ENCODE measurements at regions not wholly inside any gene's neighbourhood (a gene's known extent, or its start where the extent isn't known, plus 50 kb on each side); places are given as distances from the start of the nearest gene placed in this dataset.

GRCh38 chr21:43312751-43313169, 114.2 kb downstream of the SIK1 start:
- FAIRE-seq (no peak), ATAC-seq (no peak), DNase-seq (ENCODE audit: low read depth in 1 of 2, low spot score in 1 of 2) (no peak)
- Histone ChIP-seq H3K4me1 (peaks cover 14% of the 10 kb centered on the region), H3K4me3 (no peak overlapping the region), H3K9me3 (0 out of 3 replicates have a peak, but pooled peaks cover under 1% of the 10 kb centered on the region), H3K4me2 (no peak overlapping the region), H3K27ac (peak overlapping the region in 1 of 2 experiments; percentile 58; a peak in 3 of 6 replicates)
- ChIA-PET CTCF (no interaction called here), POLR2A (no interaction called here)
- TF ChIP-seq BCL3 (IDR thresholded peaks at IDR 0.05) (no peak), MAZ (IDR thresholded peaks at IDR 0.05; ENCODE audit: borderline replicate concordance, low read depth, low read length) (no peak), JUN (IDR thresholded peaks at IDR 0.05) (no peak), RAD21 (conservative IDR thresholded peaks at IDR 0.05 in 1 of 2, IDR thresholded peaks at IDR 0.05 in 1 of 2) (no peak), ZFP36 (IDR thresholded peaks at IDR 0.05; ENCODE audit: borderline replicate concordance, partially characterized antibody) (no peak), CEBPB (IDR thresholded peaks at IDR 0.05) (no peak), KDM1A (IDR thresholded peaks at IDR 0.05; ENCODE audit: low read depth) (no peak), BHLHE40 (IDR thresholded peaks at IDR 0.05; ENCODE audit: low read depth, low read length) (no peak)
- TF ChIP-seq, protein P1, sequence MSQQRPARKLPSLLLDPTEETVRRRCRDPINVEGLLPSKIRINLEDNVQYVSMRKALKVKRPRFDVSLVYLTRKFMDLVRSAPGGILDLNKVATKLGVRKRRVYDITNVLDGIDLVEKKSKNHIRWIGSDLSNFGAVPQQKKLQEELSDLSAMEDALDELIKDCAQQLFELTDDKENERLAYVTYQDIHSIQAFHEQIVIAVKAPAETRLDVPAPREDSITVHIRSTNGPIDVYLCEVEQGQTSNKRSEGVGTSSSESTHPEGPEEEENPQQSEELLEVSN (IDR thresholded peaks at IDR 0.05; ENCODE audit: borderline replicate concordance, low read depth): no peak
- TF ChIP-seq, protein P2, sequence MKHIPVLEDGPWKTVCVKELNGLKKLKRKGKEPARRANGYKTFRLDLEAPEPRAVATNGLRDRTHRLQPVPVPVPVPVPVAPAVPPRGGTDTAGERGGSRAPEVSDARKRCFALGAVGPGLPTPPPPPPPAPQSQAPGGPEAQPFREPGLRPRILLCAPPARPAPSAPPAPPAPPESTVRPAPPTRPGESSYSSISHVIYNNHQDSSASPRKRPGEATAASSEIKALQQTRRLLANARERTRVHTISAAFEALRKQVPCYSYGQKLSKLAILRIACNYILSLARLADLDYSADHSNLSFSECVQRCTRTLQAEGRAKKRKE (CRISPR knock-in tag; IDR thresholded peaks at IDR 0.05; ENCODE audit: low read depth): no peak
- TF ChIP-seq, protein P3, sequence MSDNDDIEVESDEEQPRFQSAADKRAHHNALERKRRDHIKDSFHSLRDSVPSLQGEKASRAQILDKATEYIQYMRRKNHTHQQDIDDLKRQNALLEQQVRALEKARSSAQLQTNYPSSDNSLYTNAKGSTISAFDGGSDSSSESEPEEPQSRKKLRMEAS (IDR thresholded peaks at IDR 0.05): no peak
- TF ChIP-seq, protein P4, sequence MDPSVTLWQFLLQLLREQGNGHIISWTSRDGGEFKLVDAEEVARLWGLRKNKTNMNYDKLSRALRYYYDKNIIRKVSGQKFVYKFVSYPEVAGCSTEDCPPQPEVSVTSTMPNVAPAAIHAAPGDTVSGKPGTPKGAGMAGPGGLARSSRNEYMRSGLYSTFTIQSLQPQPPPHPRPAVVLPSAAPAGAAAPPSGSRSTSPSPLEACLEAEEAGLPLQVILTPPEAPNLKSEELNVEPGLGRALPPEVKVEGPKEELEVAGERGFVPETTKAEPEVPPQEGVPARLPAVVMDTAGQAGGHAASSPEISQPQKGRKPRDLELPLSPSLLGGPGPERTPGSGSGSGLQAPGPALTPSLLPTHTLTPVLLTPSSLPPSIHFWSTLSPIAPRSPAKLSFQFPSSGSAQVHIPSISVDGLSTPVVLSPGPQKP (IDR thresholded peaks at IDR 0.05; ENCODE audit: low read depth, low read length): no peak
- 75% methylated on average over 6 of the region's 6 CpGs for WGBS (ENCODE audit: missing lambda C conversion rate)

DNA sequence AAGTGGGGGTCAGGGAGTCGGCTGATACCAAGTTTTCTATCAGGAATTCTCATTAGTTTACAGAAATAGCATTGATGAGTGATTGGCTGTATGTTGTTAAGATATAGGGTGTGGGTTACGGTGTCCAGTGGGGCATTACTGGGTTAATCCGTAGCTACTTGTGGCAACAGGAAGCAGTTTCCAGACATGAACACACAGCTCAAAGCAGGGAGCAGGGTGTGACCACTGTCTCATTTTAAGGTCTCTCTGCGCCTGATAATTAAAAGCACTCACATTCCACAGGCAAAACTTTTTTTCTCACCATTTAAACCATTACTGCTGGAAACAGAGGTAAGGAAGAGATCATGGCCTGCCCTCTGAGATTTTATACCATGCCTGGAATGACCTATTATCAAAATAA, 114.9 kb downstream of the SIK1 start:
- no peaks in the 10 kb centered on the region for H3K9me3 ChIP-seq
- TF ChIP-seq, protein P5, sequence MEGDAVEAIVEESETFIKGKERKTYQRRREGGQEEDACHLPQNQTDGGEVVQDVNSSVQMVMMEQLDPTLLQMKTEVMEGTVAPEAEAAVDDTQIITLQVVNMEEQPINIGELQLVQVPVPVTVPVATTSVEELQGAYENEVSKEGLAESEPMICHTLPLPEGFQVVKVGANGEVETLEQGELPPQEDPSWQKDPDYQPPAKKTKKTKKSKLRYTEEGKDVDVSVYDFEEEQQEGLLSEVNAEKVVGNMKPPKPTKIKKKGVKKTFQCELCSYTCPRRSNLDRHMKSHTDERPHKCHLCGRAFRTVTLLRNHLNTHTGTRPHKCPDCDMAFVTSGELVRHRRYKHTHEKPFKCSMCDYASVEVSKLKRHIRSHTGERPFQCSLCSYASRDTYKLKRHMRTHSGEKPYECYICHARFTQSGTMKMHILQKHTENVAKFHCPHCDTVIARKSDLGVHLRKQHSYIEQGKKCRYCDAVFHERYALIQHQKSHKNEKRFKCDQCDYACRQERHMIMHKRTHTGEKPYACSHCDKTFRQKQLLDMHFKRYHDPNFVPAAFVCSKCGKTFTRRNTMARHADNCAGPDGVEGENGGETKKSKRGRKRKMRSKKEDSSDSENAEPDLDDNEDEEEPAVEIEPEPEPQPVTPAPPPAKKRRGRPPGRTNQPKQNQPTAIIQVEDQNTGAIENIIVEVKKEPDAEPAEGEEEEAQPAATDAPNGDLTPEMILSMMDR (IDR thresholded peaks at IDR 0.05): no peak
- TF ChIP-seq TFCP2L1 (CRISPR knock-in tag; IDR thresholded peaks at IDR 0.05) (no peak), PBX3 (IDR thresholded peaks at IDR 0.05) (no peak), TP53 (CRISPR knock-in tag; IDR thresholded peaks at IDR 0.05) (no peak), FOSB (CRISPR knock-in tag; IDR thresholded peaks at IDR 0.05) (no peak), CEBPB (IDR thresholded peaks at IDR 0.05) (no peak), CHD2 (IDR thresholded peaks at IDR 0.05; ENCODE audit: low read length, partially characterized antibody) (no peak), POLR2AphosphoS2 (conservative IDR thresholded peaks at IDR 0.05; ENCODE audit: low read length) (no peak), MYC (IDR thresholded peaks at IDR 0.05; ENCODE audit: borderline replicate concordance, low read length) (no peak), KDM1A (IDR thresholded peaks at IDR 0.05; ENCODE audit: low read depth) (no peak), PHF8 (IDR thresholded peaks at IDR 0.05; ENCODE audit: borderline replicate concordance, low read depth) (no peak)
- TF ChIP-seq, protein P3 (IDR thresholded peaks at IDR 0.05): no peak
- TF ChIP-seq, protein P6, sequence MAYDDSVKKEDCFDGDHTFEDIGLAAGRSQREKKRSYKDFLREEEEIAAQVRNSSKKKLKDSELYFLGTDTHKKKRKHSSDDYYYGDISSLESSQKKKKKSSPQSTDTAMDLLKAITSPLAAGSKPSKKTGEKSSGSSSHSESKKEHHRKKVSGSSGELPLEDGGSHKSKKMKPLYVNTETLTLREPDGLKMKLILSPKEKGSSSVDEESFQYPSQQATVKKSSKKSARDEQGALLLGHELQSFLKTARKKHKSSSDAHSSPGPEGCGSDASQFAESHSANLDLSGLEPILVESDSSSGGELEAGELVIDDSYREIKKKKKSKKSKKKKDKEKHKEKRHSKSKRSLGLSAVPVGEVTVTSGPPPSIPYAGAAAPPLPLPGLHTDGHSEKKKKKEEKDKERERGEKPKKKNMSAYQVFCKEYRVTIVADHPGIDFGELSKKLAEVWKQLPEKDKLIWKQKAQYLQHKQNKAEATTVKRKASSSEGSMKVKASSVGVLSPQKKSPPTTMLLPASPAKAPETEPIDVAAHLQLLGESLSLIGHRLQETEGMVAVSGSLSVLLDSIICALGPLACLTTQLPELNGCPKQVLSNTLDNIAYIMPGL (CRISPR knock-in tag; IDR thresholded peaks at IDR 0.05; ENCODE audit: borderline replicate concordance): no peak
- no peak overlapping the region for H3K4me2 ChIP-seq
- ATAC-seq (no peak), FAIRE-seq (no peak), DNase-seq (ENCODE audit: low read depth in 1 of 2, low spot score in 1 of 2) (no peak)
- POLR2A ChIA-PET: no interaction called here
- H3K4me1 ChIP-seq: peaks cover 22% of the 10 kb centered on the region
- WGBS (ENCODE audit: missing lambda C conversion rate): 70% methylated on average over 4 of the region's 4 CpGs
- CTCF ChIA-PET: interaction anchor here (1.3 kb wide), 1 partner anchor 14 kb away, joined by 3 read pairs; no protein-coding TSS in a partner anchor
- H3K27ac ChIP-seq: peak overlapping the region in 1 of 2 experiments; percentile 19; a peak in 1 of 6 replicates
- no peak overlapping the region for H3K4me3 ChIP-seq
